Activated naive CD4-positive, alpha-beta T cell treated with anti-CD3 and anti-CD28 coated beads, Interleukin-2, amount 50 U/mL, for 16 hours (primary cell): ENCODE measurements at regions not wholly inside any gene's neighbourhood (a gene's known extent, or its start where the extent isn't known, plus 50 kb on each side); places are given as distances from the start of the nearest gene placed in this dataset.
A peak's percentile ranks its signal among the peaks of the same experiment; 100 is the strongest.
"Not testable (repeated sequence)": the region's sequence is repeated elsewhere in the genome, so short reads cannot be mapped to it uniquely, and the experiment has no call there.

Experiments
- DNase-seq: peaks from one replicate; pipeline ENCODE4 v3.0.0-alpha.2; 2020

DNA sequence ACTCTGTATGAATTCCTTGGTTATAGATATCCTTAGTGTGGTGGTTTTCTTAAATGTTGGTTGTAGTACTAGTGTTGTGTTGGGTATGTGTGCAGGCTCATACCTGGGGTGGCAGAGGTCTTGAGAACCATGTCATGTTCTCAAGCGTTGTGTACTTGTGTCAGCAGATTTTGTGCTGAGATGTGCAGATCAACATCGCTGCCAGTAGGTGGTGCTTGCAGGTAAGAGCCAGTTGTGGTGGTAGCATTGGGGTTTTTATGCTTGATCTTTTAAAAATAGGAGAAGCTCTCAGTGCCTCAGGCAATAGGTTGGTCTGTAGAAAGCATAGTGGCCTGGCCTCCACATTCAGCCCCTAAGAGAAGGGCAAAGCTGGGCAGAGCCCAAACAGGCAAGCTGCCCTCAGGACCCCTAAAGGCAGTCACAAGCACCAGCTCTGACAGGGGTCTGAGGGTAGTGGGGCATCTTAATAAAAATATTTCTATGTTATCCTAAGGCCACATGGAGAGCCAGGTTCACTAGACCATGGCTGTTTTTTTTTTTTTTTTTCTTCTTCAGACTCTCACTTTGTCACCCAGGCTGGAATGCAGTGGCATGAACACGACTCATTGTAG is 164.0 kb downstream of the IL20RB start:
- peak; percentile 15 for DNase-seq

DNA sequence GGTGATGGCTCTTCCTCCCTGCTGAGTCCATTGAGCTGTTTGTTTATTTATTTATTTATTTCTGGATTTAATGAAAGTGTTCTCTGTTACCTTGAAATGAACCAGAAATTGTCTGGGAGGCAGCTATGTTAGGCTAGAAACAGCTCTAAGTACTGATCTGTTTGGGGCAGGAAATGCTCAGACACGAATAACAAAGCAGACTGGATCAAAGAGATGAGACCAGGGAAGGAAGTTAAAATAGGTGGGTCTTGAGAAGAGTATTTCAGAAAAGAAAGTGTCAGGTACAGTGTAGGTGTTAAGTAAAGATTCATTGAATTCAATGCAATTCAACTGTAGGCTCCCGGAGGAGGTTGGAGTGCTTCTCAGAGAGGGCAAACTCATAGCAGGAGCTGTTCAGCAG is 173.3 kb downstream of the IL20RB start:
- no peak for DNase-seq

DNA sequence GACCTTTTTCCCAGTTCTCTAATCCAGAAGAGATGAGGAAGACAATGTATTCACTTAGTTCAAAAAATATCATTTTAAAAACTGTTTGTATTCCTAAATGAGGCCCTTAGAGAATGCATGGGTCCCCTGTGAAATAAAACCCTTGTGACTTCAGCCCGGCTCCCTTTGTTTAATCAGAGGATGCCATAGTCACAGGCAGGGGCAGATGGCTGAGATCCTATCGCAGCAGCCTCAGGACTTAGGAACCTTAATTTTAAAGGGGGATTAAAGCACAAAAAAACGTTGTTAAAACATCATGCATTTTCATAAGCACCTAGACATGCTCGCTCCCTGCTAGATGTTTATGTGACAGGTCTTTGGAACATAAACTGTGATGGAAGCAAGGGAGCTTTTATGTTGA is 176.6 kb downstream of the IL20RB start:
- DNase-seq = no peak

DNA sequence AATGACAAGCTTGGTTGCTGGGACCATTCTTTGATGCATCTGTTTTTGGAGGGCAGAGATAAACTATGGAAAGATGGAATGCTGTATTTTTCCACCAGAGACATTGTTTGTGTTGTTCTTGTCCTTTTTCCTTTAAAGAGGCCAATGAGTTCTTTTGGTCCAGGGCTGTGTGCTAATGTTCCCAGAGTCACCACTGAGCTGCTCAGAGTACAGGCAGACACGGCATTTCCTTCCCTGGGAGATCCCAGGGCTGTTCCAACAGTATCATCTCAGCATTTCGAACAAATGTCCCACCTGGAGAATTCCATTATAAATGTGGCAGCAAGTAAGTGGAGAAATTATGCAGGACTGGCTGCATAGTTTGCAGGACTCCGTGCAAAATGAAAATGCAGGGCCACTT is 190.6 kb downstream of the IL20RB start:
- no peak for DNase-seq

DNA sequence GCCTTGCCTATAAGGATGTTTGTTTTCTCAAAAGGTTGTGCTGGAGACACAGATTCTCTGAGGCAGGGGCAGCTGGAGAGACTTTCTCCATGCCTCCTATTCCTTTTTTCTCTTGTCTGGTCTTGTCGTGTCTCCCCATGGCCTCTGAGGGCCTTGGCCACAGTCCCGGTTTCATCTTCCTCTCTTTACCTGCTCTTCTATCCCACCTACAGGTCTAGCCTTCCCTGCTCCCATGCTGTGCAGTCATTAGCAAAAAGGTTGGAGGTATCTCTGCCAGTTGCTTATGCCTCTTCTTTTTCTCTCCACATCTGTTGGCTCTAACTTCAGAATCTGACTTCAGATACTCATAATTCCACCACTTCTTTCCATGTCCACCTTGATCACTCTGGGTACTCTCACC is 191.1 kb downstream of the IL20RB start:
- no peak for DNase-seq

DNA sequence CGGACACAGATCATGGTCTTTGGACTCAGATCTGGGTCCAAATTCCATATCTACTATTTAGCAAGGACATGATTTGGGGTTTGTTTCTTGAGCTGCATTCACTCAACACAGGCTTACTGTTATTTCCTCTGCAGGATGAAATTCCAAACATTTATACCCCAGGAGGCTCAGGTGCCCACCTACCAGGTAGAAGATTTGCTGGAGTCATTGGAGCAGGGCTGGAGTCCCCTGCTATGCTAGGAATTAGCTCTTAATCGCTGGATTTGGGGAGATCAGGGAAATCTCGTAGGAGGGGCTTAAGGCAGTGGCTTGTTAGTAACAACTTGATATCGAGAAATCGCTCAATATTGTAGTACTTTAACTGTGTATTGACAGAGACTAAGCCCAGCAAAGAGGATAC is 193.0 kb downstream of the IL20RB start:
- DNase-seq = no peak

DNA sequence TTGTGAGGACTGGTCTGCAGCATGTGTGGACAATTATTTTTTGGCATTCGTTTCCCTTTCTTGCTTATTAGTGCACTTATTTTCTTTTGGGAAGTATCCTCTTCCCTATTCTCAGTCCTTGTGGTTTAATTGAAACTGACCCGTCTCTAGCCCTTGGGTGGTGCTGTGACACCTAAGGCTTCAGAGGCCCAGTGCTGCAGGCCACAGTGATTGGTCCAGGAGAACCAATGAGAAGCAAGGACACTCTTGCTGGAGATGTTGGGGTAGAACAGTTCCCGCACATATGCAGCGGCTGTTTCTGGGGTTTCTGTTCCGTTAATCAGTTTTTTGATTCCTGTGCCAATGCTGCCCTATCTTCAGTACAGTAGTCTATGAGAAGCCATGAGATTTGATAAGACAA is 195.3 kb downstream of the IL20RB start:
- DNase-seq = not testable (repeated sequence)

DNA sequence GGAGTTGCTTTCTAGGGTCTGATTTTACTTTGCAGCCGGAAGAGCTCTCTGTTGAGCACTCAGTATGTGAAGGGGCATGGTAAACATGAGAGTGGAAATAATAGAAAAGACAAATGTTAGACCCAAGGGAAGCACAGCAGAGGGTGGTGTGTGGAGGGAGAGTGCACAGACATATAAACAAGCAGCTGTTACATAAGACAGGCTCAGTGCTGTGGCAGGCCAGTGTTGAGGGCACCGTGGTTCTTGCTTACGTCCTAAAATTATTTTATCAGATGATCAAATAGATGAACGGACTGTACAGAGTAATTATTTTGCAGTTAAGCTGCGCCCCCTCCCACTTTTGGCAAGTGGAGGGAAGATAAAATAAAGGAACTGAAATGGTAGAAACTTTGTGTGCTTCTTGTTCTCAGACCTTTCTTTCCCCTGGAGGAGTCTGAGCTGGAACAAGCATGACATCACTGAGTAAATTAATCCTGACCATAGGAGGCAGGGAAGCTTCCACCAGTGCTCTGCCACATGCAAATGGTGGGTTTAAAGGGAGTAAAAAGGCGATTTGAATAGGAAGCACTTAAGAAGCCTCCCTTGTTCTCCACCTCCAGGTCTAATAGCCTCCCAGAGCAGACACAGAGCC is 205.6 kb downstream of the IL20RB start:
- DNase-seq = no peak

DNA sequence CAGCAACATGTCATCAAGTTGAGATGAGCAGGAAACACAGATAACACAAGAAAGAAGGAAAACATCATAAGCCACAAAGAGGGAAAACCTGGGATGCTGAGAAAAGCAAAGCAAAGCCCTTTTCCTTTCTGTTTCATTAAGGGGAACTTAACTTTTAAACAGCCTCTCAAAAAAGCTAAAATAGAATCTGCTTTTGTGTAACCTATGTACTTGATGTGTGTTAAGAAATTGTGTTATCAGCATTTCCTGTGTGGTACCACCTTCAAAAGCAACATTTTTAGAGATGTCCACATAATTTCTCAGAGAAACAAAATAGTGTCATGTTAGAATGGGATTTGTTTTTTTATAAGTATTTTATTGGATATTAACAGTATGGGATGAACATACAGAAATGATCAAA is 206.2 kb downstream of the IL20RB start:
- no peak for DNase-seq

DNA sequence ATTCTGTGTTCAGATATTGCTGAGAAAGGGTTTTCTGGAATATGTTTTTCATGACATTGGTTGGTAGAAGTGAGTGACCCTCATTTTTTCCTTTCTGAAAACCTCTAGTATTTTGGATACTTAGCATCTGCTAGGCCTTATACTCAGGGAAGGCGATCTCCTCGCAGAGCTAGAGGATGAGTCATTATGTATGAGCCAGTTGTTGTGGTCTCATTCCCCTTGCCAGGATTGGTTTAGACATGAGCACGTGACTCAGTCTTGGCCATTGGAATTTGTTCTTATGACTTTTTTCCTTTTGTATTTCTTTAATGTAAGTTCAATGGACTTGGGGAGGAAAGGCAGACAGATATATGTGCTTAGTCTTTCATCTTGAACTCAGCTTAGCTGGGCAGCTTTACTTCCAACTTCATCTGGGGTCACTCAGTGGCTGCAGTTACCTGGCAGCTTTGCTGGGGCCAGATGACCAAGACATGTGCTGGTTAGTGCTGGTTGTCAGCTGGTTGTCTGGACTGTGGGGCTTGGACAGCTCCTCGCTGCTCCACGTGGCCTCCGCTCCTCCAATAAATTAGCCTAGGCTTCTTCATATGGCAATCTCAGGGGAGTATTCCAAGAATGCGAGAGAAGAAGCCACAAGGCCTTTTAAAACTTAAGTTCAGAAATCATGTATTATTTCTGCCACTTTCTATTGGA is 207.5 kb downstream of the IL20RB start:
- no peak for DNase-seq

DNA sequence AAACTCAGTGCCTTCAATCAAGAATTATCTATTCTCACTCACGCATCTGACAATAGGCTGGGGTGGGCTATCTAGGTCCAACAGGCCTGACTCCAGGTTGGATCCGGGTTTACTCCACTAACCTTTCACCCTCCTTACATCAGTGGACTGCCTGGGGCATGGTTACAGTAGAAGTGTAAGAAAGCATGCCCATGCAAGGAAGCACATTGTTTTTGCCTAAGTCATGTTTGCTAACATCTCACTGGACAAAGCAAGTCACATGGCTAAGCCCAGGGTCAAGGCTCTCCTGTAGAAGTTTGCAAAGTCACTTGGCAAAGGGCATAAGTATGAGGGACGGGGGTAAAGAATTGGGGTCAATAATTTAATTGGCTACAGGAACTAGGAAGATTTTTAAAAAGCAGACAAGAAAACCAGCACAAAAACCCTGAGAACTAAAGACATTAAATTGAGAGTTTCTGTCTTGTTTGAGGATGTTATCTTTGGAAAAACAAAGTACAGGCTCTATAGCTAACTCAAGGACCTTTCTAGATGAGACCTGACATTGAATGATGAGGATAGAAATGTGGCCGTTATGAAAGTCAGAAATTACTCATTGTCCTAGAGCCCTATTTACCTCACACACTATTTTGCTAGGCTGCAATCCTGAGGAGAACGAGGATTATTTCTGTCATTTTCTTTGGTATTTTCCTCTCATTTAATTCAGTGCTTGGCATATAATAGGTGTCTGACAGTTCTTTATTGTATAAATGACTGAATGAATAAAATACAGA is 214.2 kb downstream of the IL20RB start:
- no peak for DNase-seq

DNA sequence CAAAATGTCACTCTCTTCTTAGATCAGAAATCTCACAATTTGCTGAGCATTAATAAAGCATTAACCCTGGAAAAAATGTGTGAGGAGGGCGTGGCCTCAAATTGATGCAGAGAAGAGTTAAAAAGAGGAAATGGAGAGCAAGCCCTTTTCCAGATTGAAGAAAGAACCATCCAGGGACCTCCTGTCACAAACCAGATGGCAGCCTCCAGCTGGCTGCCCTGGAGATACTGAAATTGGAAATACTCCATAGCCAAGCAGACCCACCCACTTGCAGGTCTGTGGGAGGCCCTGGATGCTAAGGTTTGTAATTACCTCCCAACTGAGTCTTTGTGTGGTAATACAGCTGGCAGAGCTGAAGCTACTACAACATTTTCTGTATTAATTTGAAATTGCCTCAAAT is 214.9 kb downstream of the IL20RB start:
- DNase-seq = no peak

DNA sequence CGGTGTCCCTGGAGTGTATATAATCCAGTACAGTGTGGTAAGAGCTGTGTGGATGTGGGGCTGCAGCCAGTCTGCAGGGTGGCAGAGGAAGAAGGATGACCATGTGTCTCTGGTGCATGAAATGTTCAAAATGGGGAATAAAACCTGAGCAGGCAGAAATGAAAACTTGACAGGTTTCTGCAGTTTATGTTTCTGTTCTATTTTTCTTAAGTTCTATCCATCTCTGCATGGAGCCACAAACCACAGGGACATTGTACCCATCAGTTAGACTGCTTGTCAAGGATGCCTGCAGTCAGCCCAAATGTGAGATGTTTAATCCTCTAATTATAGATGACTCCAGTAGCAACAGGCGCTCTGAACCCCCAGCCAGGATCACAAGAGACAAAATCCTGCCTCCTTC is 216.7 kb downstream of the IL20RB start:
- DNase-seq = no peak

DNA sequence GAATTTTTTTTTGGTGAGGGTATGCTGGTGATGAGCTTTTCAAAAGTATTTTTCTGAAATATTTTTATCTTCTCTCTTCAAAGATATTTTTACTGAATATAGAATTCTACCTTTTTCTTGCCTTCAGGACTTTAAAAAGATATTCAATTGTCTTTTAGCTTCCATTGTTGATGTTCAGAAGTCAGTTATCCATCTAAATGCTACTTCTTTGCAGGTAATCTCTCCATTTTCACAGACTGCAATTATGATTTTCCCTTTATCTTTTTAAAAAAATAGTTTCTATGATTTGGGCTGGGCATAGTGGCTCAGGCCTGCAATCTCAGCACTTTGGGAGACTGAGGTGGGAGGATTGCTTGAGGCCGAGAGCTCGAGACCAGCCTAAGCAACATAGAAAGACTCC is 222.4 kb downstream of the IL20RB start:
- no peak for DNase-seq

DNA sequence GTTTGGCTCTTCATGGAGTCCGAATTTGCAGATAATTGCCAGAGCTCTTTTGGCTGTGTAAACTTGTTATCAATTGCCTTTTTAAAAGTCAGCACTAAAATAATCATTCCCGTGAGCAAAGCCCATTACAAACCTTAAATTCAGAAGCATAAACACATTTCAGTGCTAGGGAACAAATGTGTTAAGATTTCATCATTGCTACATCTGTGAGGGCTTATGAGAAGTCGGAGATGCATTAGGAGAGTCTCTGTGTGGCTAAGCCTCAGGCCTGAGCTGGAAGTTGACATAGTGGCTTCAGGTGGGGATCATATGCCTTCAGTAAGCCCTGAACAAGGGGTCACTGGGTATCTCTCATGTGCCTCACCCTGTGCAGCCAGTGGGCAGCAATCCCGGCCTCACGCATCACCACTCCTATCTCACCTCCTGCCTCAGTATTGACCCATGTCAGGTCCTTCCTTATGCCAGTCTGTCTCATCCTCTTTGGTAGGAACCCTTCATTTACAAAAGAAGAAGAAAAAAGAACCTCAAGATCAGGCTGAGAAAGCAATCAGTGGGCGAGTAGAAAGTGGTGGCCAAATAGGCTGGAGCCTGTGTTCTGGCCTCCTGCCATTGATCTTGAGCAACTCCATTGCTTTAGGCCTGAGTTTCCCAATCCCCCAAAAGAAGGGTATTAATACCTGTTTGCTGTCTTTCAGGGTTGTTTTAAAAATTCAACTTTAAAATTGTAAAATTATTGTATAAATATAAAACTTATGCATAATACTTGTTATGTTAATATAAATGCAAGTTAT is 233.5 kb downstream of the IL20RB start:
- DNase-seq = no peak

DNA sequence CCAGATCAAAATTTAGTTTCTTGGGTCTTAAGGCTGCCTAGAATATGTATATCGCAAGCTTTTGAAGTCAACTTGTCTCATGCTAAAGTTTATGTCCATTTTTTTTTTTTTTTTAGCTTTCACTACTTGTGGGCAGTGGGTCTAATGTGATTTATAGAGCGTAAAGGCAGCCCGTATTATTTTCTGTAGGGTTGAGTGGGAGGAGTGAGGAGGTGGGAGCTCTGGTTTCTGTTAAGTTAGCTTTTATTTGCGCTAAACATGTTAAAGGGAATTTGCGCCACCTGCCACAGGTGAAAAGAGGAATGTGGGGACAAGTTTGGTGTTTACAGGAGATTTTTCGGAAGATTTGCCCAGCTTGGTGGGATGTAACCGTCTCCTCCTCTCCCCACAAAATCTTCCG is 234.2 kb downstream of the IL20RB start:
- no peak for DNase-seq

DNA sequence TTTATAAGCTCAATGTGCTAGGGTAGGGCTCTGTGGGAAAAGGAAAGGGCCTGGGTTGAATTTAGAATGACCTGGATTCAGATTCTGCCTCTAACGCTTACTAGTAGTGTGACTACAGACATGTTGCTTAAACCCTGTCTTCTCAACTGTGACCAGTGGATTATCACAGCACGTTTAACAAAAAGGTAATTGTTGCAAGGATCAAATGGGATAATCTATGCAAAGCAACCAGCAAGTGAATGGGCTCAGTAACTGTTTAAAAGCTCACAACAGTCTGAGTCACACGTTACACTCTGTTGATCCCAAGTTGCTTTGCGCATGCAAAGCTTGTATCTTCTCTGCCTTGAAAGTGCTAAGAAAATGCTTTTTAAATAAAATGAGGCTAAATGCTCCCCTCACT is 236.5 kb downstream of the IL20RB start:
- DNase-seq = no peak

DNA sequence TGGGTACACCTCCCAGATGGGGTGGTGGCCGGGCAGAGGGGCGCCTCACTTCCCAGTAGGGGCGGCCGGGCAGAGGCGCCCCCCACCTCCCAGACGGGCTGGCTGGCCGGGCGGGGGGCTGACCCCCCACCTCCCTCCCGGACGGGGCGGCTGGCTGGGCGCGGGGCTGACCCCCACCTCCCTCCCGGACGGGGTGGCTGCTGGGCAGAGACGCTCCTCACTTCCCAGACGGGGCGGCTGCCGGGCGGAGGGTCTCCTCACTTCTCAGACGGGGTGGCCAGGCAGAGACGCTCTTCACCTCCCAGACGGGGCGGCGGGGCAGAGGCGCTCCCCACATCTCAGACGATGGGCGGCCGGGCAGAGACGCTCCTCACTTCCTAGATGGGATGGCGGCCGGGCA is 240.6 kb downstream of the IL20RB start:
- DNase-seq = not testable (repeated sequence)

DNA sequence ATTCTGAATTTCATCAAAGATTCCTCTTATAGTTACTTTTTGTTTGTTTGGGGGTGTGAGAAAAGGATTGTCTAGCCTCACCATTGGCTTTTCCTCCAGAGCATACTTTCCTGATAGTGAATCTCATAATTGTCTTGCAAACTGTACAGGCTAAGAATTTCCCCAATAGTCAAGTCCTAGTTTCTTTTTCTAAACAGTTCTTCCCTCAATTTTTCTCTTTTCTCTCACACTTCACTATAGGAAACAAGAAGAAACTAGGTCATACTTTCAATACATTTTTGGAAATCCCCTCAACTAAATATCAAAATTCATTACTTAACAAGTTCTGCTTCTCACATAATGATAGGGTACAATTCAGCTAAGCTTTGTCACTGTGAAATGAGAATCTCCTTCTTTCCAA is 241.9 kb downstream of the IL20RB start:
- no peak for DNase-seq

DNA sequence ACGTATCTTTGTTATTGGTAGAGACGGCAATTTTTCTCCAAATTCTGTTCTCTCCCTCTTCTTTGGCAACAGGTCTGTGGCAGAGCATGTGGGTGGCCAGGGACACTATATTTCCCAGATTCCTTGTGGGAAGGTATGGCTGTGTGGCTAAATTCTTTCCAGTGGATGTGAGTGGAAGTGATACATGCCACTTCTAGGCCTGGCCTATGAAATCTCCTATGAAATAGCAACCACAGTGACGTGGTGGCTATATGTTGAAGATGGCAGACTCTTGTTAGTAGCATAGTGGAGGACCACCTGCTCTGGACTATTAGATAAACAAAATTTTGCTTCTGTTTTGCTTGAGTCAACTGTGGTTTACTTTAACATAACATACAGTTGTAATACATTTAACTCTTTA is 243.3 kb downstream of the IL20RB start:
- DNase-seq = no peak

DNA sequence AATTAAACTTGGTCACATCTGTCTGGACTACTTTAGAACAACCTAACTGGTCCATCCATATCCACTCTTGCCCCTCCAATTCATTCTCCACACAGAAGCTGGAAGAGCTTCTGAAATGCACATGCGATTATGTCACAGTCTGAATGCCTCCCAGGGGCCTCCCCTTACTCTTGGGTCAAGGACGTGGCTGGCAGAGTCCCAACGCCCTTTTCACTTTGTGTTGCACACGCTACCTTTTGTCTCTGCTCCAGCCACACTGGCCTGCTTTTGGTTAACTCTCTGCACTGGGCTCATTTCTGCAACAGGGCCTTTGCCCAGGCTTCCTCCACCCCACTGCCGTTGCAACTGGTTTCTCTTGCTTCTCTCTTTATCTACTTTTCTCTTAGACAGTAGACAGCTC is 245.2 kb downstream of the IL20RB start:
- no peak for DNase-seq

DNA sequence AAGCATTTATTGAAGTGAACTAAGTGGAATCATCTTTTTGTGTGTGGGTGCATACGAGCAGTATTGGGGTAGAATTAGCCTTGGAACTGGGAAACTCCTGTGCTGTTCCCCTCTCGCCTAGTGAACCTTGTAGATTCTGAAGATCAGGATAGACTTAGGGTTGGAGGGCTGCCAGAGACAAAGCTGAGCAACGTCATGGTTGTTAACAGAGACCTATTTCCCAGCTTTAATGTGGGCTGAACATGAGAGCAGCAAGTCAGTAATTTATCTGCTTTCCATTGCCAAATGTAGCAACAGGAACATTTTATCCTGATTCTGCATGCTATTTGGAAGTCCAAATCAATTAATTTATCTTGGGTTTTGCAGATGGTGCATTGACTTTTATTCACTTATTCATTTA is 246.6 kb downstream of the IL20RB start:
- DNase-seq = no peak

DNA sequence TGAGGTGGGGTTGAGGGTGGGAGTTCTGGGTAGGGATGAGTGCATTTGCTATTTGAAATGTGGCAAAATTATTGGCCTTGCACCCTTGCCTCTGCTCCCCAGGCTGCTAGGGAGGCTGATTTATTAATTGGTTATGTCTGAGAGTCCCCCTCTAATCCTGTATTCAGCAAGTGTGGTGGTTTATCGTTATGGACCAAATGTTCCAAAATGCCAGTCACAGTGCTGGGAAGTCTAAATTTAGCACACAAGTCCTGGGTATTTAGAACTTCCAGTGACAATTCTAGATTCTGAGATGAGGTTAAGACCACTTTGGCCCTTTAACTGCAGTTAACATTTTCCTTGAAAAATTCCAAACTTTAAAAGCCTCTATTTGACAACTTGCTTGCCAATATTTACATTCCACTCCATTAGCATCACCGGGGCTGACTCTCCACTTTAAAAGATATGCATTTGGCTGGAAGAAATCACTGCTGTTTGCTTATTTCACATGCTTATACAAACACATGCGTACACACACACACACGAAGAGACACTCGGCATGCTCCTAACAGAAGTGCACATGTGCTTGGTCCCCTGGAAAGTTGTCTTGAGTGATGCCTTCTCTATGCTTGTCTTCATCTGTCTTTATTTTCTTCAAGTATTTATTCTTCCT is 247.7 kb downstream of the IL20RB start:
- no peak for DNase-seq
